ENCODE measurements at regions not wholly inside any gene's neighbourhood (a gene's known extent, or its start where the extent isn't known, plus 50 kb on each side); places are given as distances from the start of the nearest gene placed in this dataset.

- Histone ChIP-seq H3K4me1 (ENCODE audit: insufficient read depth) (peaks cover 38% of the 10 kb centered on the region), H3K36me3 (ENCODE audit: low read depth) (no peaks in the 10 kb centered on the region), H3K9me3 (ENCODE audit: low read depth) (no peaks in the 10 kb centered on the region), H3K9me2 (ENCODE audit: insufficient read depth) (no peaks in the 10 kb centered on the region), H3K27me3 (replicated peaks; ENCODE audit: insufficient read depth) (peaks cover 1% of the 10 kb centered on the region), H3K4me3 (no peak overlapping the region), H3K79me2 (ENCODE audit: insufficient read depth) (no peaks in the 10 kb centered on the region), H4K20me1 (ENCODE audit: insufficient read depth) (no peaks in the 10 kb centered on the region), H2AFZ (no peak overlapping the region), H3K9ac (no peak overlapping the region), H3K27ac (no peak overlapping the region), H3F3A (ENCODE audit: insufficient read depth) (peaks cover 6% of the 10 kb centered on the region; the same call in 1 of the 2 replicates), H3K4me2 (ENCODE audit: unreplicated experiment) (no peak overlapping the region)
- WGBS, 2 experiments (ENCODE audit: low coverage in 1 of 2, low lambda C conversion rate in 2 of 2, missing lambda C conversion rate in 2 of 2), result 52 to 53% methylated on average over 14 of the region's 14 CpGs
- in situ Hi-C loops (cut with MboI), result loop anchor here (25.0 kb wide), 1 partner anchor 890 kb away; no protein-coding TSS in a partner anchor
- TF ChIP-seq EZH2 (IDR thresholded peaks at IDR 0.05; ENCODE audit: insufficient read depth, poor library complexity, severe bottlenecking) (no peak), EZH2phosphoT487 (IDR thresholded peaks at IDR 0.05; ENCODE audit: insufficient read depth, low read depth) (no peak)
- peak; percentile 77 for DNase-seq
Measured at GRCh38 chr2:111702119-111702803, 181.7 kb downstream of the ANAPC1 start.

- Histone ChIP-seq H3K79me2 (ENCODE audit: insufficient read depth) (no peaks in the 10 kb centered on the region), H3K36me3 (ENCODE audit: low read depth) (no peaks in the 10 kb centered on the region), H4K20me1 (ENCODE audit: insufficient read depth) (no peaks in the 10 kb centered on the region), H3K9me3 (ENCODE audit: low read depth) (no peaks in the 10 kb centered on the region), H3K27ac (no peak overlapping the region), H3K4me1 (ENCODE audit: insufficient read depth) (peaks cover 38% of the 10 kb centered on the region), H2AFZ (no peak overlapping the region), H3F3A (ENCODE audit: insufficient read depth) (peaks cover 6% of the 10 kb centered on the region; the same call in 1 of the 2 replicates), H3K4me3 (no peak overlapping the region), H3K9me2 (ENCODE audit: insufficient read depth) (no peaks in the 10 kb centered on the region), H3K9ac (no peak overlapping the region), H3K27me3 (replicated peaks; ENCODE audit: insufficient read depth) (peaks cover 7% of the 10 kb centered on the region), H3K4me2 (ENCODE audit: unreplicated experiment) (no peak overlapping the region)
- in situ Hi-C loops (cut with MboI), result loop anchor here (25.0 kb wide), 1 partner anchor 890 kb away; no protein-coding TSS in a partner anchor
- DNase-seq, result no peak
- WGBS, 2 experiments (ENCODE audit: low coverage in 1 of 2, low lambda C conversion rate in 2 of 2, missing lambda C conversion rate in 2 of 2), result 68% methylated on average over 7 of the region's 7 CpGs
- TF ChIP-seq EZH2phosphoT487 (IDR thresholded peaks at IDR 0.05; ENCODE audit: insufficient read depth, low read depth) (no peak), EZH2 (IDR thresholded peaks at IDR 0.05; ENCODE audit: insufficient read depth, poor library complexity, severe bottlenecking) (no peak)
Measured at GRCh38 chr2:111702804-111703196, 181.2 kb downstream of the ANAPC1 start.

- Histone ChIP-seq H3K4me3 (no peak overlapping the region), H3K79me2 (ENCODE audit: insufficient read depth) (no peaks in the 10 kb centered on the region), H3F3A (ENCODE audit: insufficient read depth) (peaks cover 6% of the 10 kb centered on the region; the same call in 1 of the 2 replicates), H4K20me1 (ENCODE audit: insufficient read depth) (no peaks in the 10 kb centered on the region), H3K9me3 (ENCODE audit: low read depth) (no peaks in the 10 kb centered on the region), H3K27ac (no peak overlapping the region), H3K27me3 (replicated peaks; ENCODE audit: insufficient read depth) (peaks cover 15% of the 10 kb centered on the region), H3K36me3 (ENCODE audit: low read depth) (no peaks in the 10 kb centered on the region), H2AFZ (no peak overlapping the region), H3K9ac (no peak overlapping the region), H3K4me1 (ENCODE audit: insufficient read depth) (peaks cover 29% of the 10 kb centered on the region), H3K4me2 (ENCODE audit: unreplicated experiment) (no peak overlapping the region), H3K9me2 (ENCODE audit: insufficient read depth) (no peaks in the 10 kb centered on the region)
- no peak for DNase-seq
- TF ChIP-seq EZH2 (IDR thresholded peaks at IDR 0.05; ENCODE audit: insufficient read depth, poor library complexity, severe bottlenecking), result no peak
- TF ChIP-seq EZH2phosphoT487 (IDR thresholded peaks at IDR 0.05; ENCODE audit: insufficient read depth, low read depth), result no peak
- in situ Hi-C loops (cut with MboI), result loop anchor here (25.0 kb wide), 1 partner anchor 891 kb away; no protein-coding TSS in a partner anchor
- WGBS, 2 experiments (ENCODE audit: low coverage in 1 of 2, low lambda C conversion rate in 2 of 2, missing lambda C conversion rate in 2 of 2), result 91 to 93% methylated on average over 5 of the region's 5 CpGs
Measured at GRCh38 chr2:111703759-111704158, 180.2 kb downstream of the ANAPC1 start.

- in situ Hi-C loops (cut with MboI), result loop anchor here (25.0 kb wide), 1 partner anchor 892 kb away; no protein-coding TSS in a partner anchor
Measured at GRCh38 chr2:111704246-111704645, 179.7 kb downstream of the ANAPC1 start.

More at GRCh38 chr2:111704246-111704645, 179.7 kb downstream of the ANAPC1 start:
- no peak overlapping the region for H3K4me3 ChIP-seq
- H3K4me2 ChIP-seq (ENCODE audit: unreplicated experiment), result no peak overlapping the region
- H3K27me3 ChIP-seq (replicated peaks; ENCODE audit: insufficient read depth), result peaks cover 17% of the 10 kb centered on the region
- H2AFZ ChIP-seq, result no peak overlapping the region
- no peak for TF ChIP-seq EZH2 (IDR thresholded peaks at IDR 0.05; ENCODE audit: insufficient read depth, poor library complexity, severe bottlenecking)
- no peak for TF ChIP-seq EZH2phosphoT487 (IDR thresholded peaks at IDR 0.05; ENCODE audit: insufficient read depth, low read depth)
- H3K4me1 ChIP-seq (ENCODE audit: insufficient read depth), result peaks cover 26% of the 10 kb centered on the region
- no peak overlapping the region for H3K9ac ChIP-seq
- peaks cover 6% of the 10 kb centered on the region; the same call in 1 of the 2 replicates for H3F3A ChIP-seq (ENCODE audit: insufficient read depth)
- peak; percentile 89 for DNase-seq
- no peaks in the 10 kb centered on the region for H3K79me2 ChIP-seq (ENCODE audit: insufficient read depth)
- H3K9me3 ChIP-seq (ENCODE audit: low read depth), result no peaks in the 10 kb centered on the region
- no peaks in the 10 kb centered on the region for H3K9me2 ChIP-seq (ENCODE audit: insufficient read depth)
- H3K36me3 ChIP-seq (ENCODE audit: low read depth), result no peaks in the 10 kb centered on the region
- H3K27ac ChIP-seq, result no peak overlapping the region
- WGBS, 2 experiments (ENCODE audit: low coverage in 1 of 2, low lambda C conversion rate in 2 of 2, missing lambda C conversion rate in 2 of 2), result 24 to 42% methylated on average over 6 of the region's 6 CpGs
- H4K20me1 ChIP-seq (ENCODE audit: insufficient read depth), result no peaks in the 10 kb centered on the region

Measured in GM23248 (cell line).